ENCODE measurements at regions not wholly inside any gene's neighbourhood (a gene's known extent, or its start where the extent isn't known, plus 50 kb on each side); places are given as distances from the start of the nearest gene placed in this dataset.

- no peak overlapping the region for H3K4me3 ChIP-seq (replicated peaks; ENCODE audit: low read depth, low read length)
- DNase-seq (ENCODE audit: extremely low read depth, low read depth) = no peak
- TF ChIP-seq, protein P1, sequence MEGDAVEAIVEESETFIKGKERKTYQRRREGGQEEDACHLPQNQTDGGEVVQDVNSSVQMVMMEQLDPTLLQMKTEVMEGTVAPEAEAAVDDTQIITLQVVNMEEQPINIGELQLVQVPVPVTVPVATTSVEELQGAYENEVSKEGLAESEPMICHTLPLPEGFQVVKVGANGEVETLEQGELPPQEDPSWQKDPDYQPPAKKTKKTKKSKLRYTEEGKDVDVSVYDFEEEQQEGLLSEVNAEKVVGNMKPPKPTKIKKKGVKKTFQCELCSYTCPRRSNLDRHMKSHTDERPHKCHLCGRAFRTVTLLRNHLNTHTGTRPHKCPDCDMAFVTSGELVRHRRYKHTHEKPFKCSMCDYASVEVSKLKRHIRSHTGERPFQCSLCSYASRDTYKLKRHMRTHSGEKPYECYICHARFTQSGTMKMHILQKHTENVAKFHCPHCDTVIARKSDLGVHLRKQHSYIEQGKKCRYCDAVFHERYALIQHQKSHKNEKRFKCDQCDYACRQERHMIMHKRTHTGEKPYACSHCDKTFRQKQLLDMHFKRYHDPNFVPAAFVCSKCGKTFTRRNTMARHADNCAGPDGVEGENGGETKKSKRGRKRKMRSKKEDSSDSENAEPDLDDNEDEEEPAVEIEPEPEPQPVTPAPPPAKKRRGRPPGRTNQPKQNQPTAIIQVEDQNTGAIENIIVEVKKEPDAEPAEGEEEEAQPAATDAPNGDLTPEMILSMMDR (IDR thresholded peaks at IDR 0.05; ENCODE audit: low read depth, low read length, missing control alignments) = no peak
These were observed 702.1 kb downstream of the RFPL4B start for GRCh38 chr6:113049190-113049589.

- DNase-seq (ENCODE audit: extremely low read depth, low read depth) = no peak
- TF ChIP-seq, protein P1 (IDR thresholded peaks at IDR 0.05; ENCODE audit: low read depth, low read length, missing control alignments) = no peak
- H3K4me3 ChIP-seq (replicated peaks; ENCODE audit: low read depth, low read length) = no peak overlapping the region
These were observed 703.1 kb downstream of the RFPL4B start for GRCh38 chr6:113050010-113050858.

DNA sequence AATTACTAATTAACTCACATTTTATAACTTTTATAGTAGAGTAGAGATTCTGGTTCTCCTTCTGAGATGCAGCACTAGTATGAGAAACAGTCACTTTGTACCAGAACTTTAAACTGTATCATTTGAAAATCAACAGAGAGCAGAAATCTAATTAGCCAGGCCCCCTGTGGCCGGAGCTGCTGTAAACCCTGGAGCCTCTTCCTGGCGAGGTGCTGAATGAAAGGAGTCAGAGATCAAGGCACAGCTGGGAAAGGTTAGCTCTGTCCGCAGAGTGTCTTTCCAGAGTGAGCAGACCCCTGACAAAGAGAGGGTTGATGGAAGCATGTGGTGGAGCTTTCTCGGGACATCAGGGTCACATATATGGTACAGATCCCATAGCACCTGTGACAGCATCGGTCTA lies 703.8 kb downstream of the RFPL4B start:
- H3K4me3 ChIP-seq (replicated peaks; ENCODE audit: low read depth, low read length) = no peak overlapping the region
- no peak for DNase-seq (ENCODE audit: extremely low read depth, low read depth)
- TF ChIP-seq, protein P1 (IDR thresholded peaks at IDR 0.05; ENCODE audit: low read depth, low read length, missing control alignments) = no peak

DNA sequence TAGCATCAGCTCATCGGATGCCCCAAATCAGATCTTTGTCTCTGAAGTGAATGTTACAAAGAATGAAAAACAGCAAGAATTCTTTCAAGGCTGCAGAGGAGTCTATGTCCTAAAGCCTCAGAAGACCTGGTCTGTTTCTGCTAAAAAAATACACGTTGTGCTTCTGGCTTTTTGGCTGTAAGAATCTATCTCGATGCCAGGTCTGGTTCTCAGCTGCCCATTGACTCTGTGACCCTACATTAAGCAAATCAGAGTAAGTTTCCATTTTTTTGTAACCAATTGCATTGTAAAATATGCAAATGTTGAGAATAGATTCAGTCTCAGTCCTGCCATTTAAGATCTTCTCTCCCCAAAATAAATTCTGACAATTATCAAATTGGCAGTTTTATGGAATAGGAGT lies 705.4 kb downstream of the RFPL4B start:
- H3K4me3 ChIP-seq (replicated peaks; ENCODE audit: low read depth, low read length) = no peak overlapping the region
- DNase-seq (ENCODE audit: extremely low read depth, low read depth) = no peak
- TF ChIP-seq, protein P1 (IDR thresholded peaks at IDR 0.05; ENCODE audit: low read depth, low read length, missing control alignments) = no peak

DNA sequence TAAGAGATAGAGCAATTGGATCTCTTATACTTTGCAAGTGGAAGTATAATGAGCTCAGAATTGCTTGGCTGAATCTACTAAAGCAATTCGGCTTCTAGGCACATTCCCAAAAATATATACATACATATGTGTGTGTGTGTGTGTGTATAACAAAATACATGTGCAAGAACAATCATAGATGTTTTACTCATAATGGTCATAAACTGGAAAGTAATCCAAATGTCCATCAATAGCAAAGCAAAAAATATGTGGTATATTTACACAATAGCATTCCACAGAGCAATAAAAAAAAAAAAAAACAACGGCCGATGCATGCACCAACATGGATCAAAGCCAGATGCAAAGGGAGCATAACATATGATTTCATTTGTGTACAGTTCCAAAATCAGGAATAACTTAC lies 707.9 kb downstream of the RFPL4B start:
- TF ChIP-seq, protein P1 (IDR thresholded peaks at IDR 0.05; ENCODE audit: low read depth, low read length, missing control alignments) = no peak
- no peak overlapping the region for H3K4me3 ChIP-seq (replicated peaks; ENCODE audit: low read depth, low read length)
- no peak for DNase-seq (ENCODE audit: extremely low read depth, low read depth)

- no peak overlapping the region for H3K4me3 ChIP-seq (replicated peaks; ENCODE audit: low read depth, low read length)
- DNase-seq (ENCODE audit: extremely low read depth, low read depth) = no peak
- TF ChIP-seq, protein P1 (IDR thresholded peaks at IDR 0.05; ENCODE audit: low read depth, low read length, missing control alignments) = no peak
These were observed 708.9 kb downstream of the RFPL4B start for GRCh38 chr6:113055998-113056397.
